HG02973 (cell line): ENCODE measurements at regions not wholly inside any gene's neighbourhood (a gene's known extent, or its start where the extent isn't known, plus 50 kb on each side); places are given as distances from the start of the nearest gene placed in this dataset.
"Not testable (repeated sequence)": the region's sequence is repeated elsewhere in the genome, so short reads cannot be mapped to it uniquely, and the experiment has no call there.

Experiments
- ATAC-seq: cut with Tn5 transposase; IDR thresholded peaks from one replicate; pipeline ENCODE4 v1.9.1; 2021; ENCODE audit warnings: moderate library complexity; ENCODE audit not compliant: unreplicated experiment

GRCh38 chr5:57915536-57915935 lies 432.9 kb upstream of the ACTBL2 start:
- ATAC-seq = no peak

- ATAC-seq = no peak
Observed at GRCh38 chr5:57911438-57911837, 428.8 kb upstream of the ACTBL2 start.

DNA sequence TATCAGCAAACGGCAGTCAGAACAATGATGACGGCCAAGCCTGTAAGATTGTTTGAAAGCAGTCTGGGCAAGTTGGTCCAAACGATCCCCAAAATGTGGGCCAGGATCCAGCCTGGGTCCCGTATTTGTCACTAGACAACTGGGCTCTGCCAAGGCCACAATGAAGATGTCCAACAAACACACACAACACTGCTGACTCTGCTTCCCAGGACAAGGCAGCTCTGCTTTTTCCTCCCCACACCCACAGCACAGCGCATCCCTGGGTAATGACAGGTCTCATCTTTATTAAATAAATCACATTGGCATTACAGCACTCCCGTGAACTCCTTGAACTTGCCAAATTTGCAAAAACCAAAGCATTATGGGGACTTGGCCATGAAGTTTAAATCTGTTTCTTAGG lies 424.1 kb upstream of the ACTBL2 start:
- ATAC-seq = no peak

- ATAC-seq = no peak
Observed at GRCh38 chr5:57903458-57903857, 420.8 kb upstream of the ACTBL2 start.

DNA sequence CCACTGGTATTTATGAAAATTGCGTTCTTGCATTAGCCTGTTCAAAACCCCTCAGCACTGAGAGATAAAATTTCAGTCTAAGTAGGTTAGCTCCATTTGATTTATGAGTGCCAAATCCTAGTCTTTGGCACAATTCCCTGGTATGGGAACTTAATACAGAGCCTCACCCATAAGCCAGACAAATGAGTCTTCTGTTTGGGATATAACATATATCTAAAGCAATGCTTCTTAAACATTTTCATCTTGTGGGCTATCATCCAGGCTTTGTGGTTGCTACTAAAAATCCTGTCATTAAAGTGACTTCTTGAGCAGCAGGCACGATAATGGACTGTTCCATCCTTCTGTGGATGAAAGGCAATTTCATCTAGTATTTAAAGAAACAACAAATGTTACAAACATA lies 419.5 kb upstream of the ACTBL2 start:
- no peak for ATAC-seq

GRCh38 chr5:57900381-57900944 lies 417.9 kb upstream of the ACTBL2 start:
- no peak for ATAC-seq

- no peak for ATAC-seq
Observed at GRCh38 chr5:57896576-57896975, 414.0 kb upstream of the ACTBL2 start.

DNA sequence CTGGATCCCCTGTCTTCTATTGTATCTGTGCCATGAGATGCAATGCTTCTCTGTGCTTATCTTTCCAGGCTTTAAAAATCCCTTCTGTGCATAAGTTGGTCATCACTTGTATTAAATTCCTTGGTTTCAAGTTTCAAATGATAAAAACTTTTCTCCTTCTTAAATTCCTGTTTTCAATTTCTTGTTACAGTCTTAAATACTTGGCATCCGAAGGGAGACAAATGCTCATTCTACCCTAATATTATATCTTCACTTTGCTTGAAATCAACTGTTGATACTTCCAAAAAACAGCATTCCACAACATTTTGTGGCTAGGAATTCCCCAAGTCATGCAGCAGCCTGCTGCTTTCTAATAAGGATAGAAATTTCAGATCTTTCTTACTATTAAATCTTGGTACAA lies 413.2 kb upstream of the ACTBL2 start:
- no peak for ATAC-seq

GRCh38 chr5:57893926-57894325 lies 411.3 kb upstream of the ACTBL2 start:
- no peak for ATAC-seq

DNA sequence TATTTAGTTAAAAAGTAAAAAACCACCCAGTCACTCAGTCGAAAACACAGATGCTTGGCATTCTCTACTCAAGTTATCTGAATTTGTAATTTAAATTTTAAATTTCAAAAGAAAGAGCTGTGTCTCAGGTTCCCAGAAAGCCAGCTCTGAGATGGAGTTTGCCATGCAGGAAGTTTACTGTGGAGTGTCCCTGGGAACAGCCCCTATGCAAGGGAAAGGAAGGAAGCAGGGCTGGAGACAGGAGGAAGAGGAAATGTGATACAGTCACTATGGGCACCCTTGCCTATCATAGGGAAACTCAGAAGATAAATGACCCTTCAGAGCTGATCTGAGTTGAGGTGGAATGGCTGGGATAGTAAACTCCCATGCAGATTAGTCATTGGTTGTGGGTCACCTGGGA lies 408.8 kb upstream of the ACTBL2 start:
- ATAC-seq = no peak

- ATAC-seq = no peak
Observed at GRCh38 chr5:57889558-57889957, 406.9 kb upstream of the ACTBL2 start.

DNA sequence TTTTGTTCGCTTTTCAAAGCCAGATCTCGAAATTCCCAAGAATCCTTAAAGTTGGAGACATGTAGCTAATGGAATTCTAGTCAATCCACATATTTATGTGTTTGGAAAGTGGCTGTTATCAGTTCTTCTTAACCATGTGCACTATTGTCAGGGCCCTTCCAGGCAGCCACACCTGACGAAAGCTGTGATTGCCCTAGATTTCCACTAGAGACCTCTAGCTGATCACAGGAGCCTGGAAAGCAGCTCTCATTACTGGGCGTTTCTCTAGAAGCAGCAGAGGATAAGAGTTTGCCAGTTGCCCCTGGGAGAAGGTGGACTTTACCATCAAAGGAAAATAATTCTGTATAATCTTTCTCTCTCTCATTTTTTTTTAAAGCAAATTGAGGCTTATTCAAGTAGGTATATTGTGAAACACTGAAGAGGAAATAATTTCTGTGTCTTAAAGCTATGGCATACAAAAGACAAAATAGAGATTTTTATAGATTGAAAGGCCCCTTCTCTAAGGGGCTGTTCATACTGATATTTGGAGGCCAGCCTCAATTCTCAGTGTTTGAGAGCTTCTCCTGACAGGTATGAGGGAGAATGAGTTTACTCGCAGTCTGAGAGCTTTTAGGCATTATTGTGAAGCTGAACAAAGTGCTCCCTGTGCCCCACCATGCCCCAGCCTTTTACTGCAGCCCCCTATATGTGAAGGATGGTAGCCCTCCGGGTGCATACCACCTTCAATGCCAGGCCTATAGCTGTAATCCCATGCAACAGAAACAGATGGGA lies 405.4 kb upstream of the ACTBL2 start:
- no peak for ATAC-seq

- ATAC-seq = no peak
Observed at GRCh38 chr5:57884346-57885102, 401.9 kb upstream of the ACTBL2 start.

- ATAC-seq = no peak
Observed at GRCh38 chr5:57880216-57880615, 397.6 kb upstream of the ACTBL2 start.

DNA sequence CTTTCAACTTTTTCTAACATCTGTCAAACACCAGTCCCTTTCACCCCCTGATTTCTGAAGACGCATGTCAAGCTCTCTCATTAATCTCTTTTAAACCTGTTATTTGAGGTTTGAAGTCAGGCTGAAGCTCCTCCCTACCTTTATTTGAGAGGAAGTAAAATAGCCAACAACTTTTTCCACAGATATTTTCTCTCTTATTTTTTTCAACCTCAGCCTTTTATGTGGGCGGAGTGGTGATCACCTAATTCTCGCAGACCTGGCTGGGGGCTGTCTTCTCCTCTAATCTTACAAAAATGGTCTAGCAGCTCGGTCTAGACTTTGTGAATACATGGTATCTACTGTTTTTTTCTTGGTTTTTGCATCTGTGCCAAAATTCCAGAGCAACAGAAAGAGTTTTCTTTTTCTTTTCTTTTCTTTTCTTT lies 395.7 kb upstream of the ACTBL2 start:
- no peak for ATAC-seq

DNA sequence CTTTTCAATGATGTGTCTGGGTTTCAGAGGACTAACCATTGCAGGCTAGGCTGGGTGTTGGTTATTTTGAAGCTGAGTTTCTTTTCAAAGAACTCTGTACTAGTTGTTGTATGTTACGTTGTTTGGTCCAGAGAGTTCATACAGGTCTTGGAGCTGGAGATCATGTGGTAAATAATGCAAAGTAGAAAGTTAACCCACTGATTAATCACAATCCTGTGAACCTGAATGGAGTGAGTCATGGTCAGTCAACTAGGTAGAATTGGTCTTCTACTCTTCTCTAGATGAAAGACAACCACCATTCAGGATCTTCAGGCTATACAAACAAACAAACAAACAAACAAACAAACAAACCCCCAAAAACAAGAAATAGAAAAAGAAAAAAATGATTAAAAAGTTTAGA lies 388.9 kb upstream of the ACTBL2 start:
- no peak for ATAC-seq

DNA sequence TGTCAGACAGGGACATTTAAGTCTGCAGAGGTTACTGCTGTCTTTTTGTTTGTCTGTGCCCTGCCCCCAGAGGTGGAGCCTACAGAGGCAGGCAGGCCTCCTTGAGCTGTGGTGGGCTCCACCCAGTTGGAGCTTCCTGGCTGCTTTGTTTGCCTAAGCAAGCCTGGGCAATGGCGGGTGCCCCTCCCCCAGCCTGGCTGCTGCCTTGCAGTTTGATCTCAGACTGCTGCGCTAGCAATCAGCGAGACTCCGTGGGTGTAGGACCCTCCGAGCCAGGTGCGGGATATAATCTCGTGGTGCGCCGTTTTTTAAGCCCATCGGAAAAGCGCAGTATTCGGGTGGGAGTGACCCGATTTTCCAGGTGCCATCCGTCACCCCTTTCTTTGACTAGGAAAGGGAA lies 387.7 kb upstream of the ACTBL2 start:
- ATAC-seq = not testable (repeated sequence)

- no peak for ATAC-seq
Observed at GRCh38 chr5:57863661-57864060, 381.1 kb upstream of the ACTBL2 start.

DNA sequence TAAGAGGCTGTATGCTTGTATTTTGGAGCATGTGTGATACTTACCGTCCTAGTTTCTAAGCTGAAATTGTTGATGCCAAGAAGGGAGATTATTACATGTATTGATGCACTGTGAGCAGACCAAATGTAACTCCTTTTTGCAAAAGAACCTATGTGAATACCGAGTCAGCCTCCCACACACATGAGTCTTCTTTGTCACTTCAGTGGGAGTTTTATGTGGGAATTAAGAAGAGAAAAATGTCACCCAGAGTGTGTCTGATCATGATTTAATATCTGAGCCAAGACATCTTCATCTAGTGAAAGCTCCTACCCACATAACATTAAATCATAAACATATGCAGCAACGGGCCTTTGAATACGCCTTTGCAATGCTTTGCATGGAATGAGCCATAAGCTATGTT lies 380.3 kb upstream of the ACTBL2 start:
- no peak for ATAC-seq

DNA sequence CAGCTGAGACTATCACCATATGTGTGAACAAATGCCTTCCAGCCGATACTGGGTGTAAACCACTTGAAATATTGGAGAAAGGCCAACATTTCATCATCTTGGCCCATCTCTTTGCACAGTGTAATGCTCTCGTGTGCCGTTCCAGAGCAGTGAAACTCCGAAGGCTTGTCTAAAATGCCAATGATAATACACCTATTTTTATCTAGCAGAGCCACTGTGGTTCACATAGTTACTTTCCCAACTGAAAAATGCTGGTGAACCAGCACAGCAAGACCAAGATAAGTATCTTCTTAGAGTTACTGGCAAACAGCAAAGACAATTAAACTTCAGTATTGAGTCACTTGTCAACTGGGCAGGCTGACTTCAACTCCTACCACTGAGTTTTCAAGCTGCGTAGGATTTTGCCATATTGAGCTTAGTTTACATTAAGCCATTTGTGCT lies 379.9 kb upstream of the ACTBL2 start:
- no peak for ATAC-seq

- no peak for ATAC-seq
Observed at GRCh38 chr5:57859626-57860025, 377.0 kb upstream of the ACTBL2 start.

GRCh38 chr5:57858905-57859304 lies 376.3 kb upstream of the ACTBL2 start:
- no peak for ATAC-seq
